SK-N-SH (cell line): ENCODE measurements at regions not wholly inside any gene's neighbourhood (a gene's known extent, or its start where the extent isn't known, plus 50 kb on each side); places are given as distances from the start of the nearest gene placed in this dataset.

Experiments
- CTCF ChIA-PET: fragments of 300-600, 350-600 bp; formaldehyde crosslinking; extraction: SDS; loops from one replicate; lab custom pipeline; 2021; lab: Yijun Ruan, JAX
- POLR2A ChIA-PET: fragments of 350-600 bp; sonication (Branson Sonifier 250); formaldehyde crosslinking; extraction: SDS; loops from one replicate; lab custom pipeline; 2020; ENCODE audit warnings: antibody characterized with exemption, inconsistent platforms; lab: Yijun Ruan, JAX
- DNase-seq: peaks from one replicate; pipeline ENCODE4 v3.0.0; 2012
- H2AFZ ChIP-seq: fragments of 200-600 bp; sonication (generic); 2 replicates; pipeline ENCODE4 v1.8.1; 2016; ENCODE audit warnings: antibody characterized with exemption, mild to moderate bottlenecking, low read depth
- H3F3A ChIP-seq: fragments of 200-600 bp; sonication (generic); replicated peaks from 2 replicates; pipeline ENCODE3; 2016; ENCODE audit warnings: antibody characterized with exemption, mild to moderate bottlenecking; ENCODE audit not compliant: insufficient read depth
- H3K27ac ChIP-seq, 2 experiments: fragments of 200-500 bp in 1 of 2; fragments of 200-600 bp in 1 of 2; sonication (Bioruptor generic) in 1 of 2; sonication (generic), shearing (Covaris generic) in 1 of 2; 2 replicates each; pipeline versions ENCODE4 v1.5.1 to v1.6.1; 2014 to 2016; ENCODE audit warnings: low read depth in 2 of 2, inconsistent platforms in 1 of 2, low read length in 1 of 2, mild to moderate bottlenecking in 1 of 2, mixed read lengths in 1 of 2
- H3K27me3 ChIP-seq: fragments of 200-600 bp; sonication (generic), shearing (Covaris generic); 2 replicates; pipeline ENCODE4 v1.6.1; 2016; ENCODE audit warnings: mixed run types; ENCODE audit not compliant: insufficient read depth
- H3K36me3 ChIP-seq, 2 experiments: fragments of 200-500 bp in 1 of 2; fragments of 200-600 bp in 1 of 2; sonication (Bioruptor generic) in 1 of 2; sonication (generic) in 1 of 2; replicated peaks in 1 of 2; 2 replicates each; pipeline versions ENCODE3 to v1.5.1; 2014 to 2016; ENCODE audit warnings: low read length in 1 of 2, mild to moderate bottlenecking in 1 of 2; ENCODE audit not compliant: insufficient read depth in 2 of 2, control insufficient read depth in 1 of 2
- H3K4me1 ChIP-seq, 2 experiments: fragments of 200-500 bp in 1 of 2; fragments of 200-600 bp in 1 of 2; sonication (Bioruptor generic) in 1 of 2; sonication (generic), shearing (Covaris generic) in 1 of 2; 2 replicates each; pipeline versions ENCODE4 v1.5.1 to v1.6.1; 2014 to 2016; ENCODE audit warnings: low read depth in 1 of 2, low read length in 1 of 2, mixed run types in 1 of 2; ENCODE audit not compliant: insufficient read depth in 2 of 2, control insufficient read depth in 1 of 2
- H3K4me2 ChIP-seq: fragments of 200-600 bp; sonication (generic), shearing (Covaris generic); 2 replicates; pipeline ENCODE4 v1.6.1; 2017; ENCODE audit warnings: mixed run types
- H3K4me3 ChIP-seq, 2 experiments: fragments of 200-500 bp in 1 of 2; fragments of 200-600 bp in 1 of 2; sonication (Bioruptor generic) in 1 of 2; sonication (generic), shearing (Covaris generic) in 1 of 2; 2 replicates each; pipeline versions ENCODE4 v1.5.1 to v1.8.1; 2014 to 2016; ENCODE audit warnings: low read depth in 2 of 2, inconsistent platforms in 1 of 2, low read length in 1 of 2, mild to moderate bottlenecking in 1 of 2, mixed read lengths in 1 of 2, moderate library complexity in 1 of 2
- H3K79me2 ChIP-seq: fragments of 200-600 bp; sonication (generic); 2 replicates; pipeline ENCODE4 v1.8.1; 2017; ENCODE audit warnings: mild to moderate bottlenecking; ENCODE audit not compliant: insufficient read depth
- H3K9ac ChIP-seq: fragments of 200-600 bp; sonication (generic); 2 replicates; pipeline ENCODE4 v1.6.1; 2017; ENCODE audit warnings: mixed run types
- H3K9me2 ChIP-seq: fragments of 200-600 bp; sonication (generic); 2 replicates; pipeline ENCODE4 v1.6.1; 2017; ENCODE audit warnings: mixed run types
- H3K9me3 ChIP-seq: fragments of 200-600 bp; sonication (generic); 2 replicates; pipeline ENCODE4 v1.6.1; 2017; ENCODE audit warnings: mixed run types, mild to moderate bottlenecking, moderate library complexity
- H4K20me1 ChIP-seq: fragments of 200-600 bp; sonication (generic); 2 replicates; pipeline ENCODE4 v1.6.1; 2017; ENCODE audit warnings: mild to moderate bottlenecking, mixed run types; ENCODE audit not compliant: insufficient read depth
- ELF1 ChIP-seq: IDR thresholded peaks from 2 replicates; pipeline ENCODE4 v1.4.0; 2012
- EP300 ChIP-seq, 2 experiments: IDR thresholded peaks; 2 replicates each; pipeline versions ENCODE4 v1.4.0 to v1.6.1; 2012; ENCODE audit warnings: borderline replicate concordance in 1 of 2, low read depth in 1 of 2, low read length in 1 of 2
- FOXJ3 ChIP-seq: sonication (generic); formaldehyde crosslinking; IDR thresholded peaks from 2 replicates; pipeline ENCODE4 v1.5.1; 2020; ENCODE audit warnings: mild to moderate bottlenecking, missing genetic modification reagents
- GABPA ChIP-seq: IDR thresholded peaks from 2 replicates; pipeline ENCODE4 v1.4.0; 2012; ENCODE audit warnings: low read depth, mild to moderate bottlenecking
- GATA2 ChIP-seq: sonication (generic); formaldehyde crosslinking; IDR thresholded peaks from 2 replicates; pipeline ENCODE4 v1.5.0; 2020; ENCODE audit warnings: mild to moderate bottlenecking, missing genetic modification reagents
- JUND ChIP-seq: IDR thresholded peaks from 2 replicates; pipeline ENCODE4 v1.4.0; 2012
- RAD21 ChIP-seq: IDR thresholded peaks from 2 replicates; pipeline ENCODE4 v1.6.1; 2012; ENCODE audit warnings: mild to moderate bottlenecking, low read length
- TCF12 ChIP-seq: IDR thresholded peaks from 2 replicates; pipeline ENCODE4 v1.4.0; 2012
- WGBS: methylation state at CpG from one replicate; pipeline ENCODE4 v1.1.6; 2017; ENCODE audit warnings: low lambda C conversion rate; 5-methylcytosine and 5-hydroxymethylcytosine counted together
- TF ChIP-seq, protein P1 (sequence below): IDR thresholded peaks from 2 replicates; pipeline ENCODE4 v1.4.0; 2012; ENCODE audit warnings: low read depth
- TF ChIP-seq, protein P2 (sequence below): fragments of 200-600 bp; sonication (generic); IDR thresholded peaks from 2 replicates; pipeline ENCODE4 v1.6.1; 2017; ENCODE audit warnings: antibody characterized with exemption, mild to moderate bottlenecking, moderate library complexity
- TF ChIP-seq, protein P3 (sequence below): fragments of 150-350 bp; IDR thresholded peaks from 2 replicates; pipeline ENCODE4 v1.6.1; 2016; ENCODE audit warnings: mild to moderate bottlenecking, low read depth, low read length
- TF ChIP-seq, protein P4 (sequence below): IDR thresholded peaks from 2 replicates; pipeline ENCODE4 v1.4.0; 2012; ENCODE audit warnings: low read depth, borderline replicate concordance
- TF ChIP-seq, protein P5 (sequence below): fragments of 150-350 bp; IDR thresholded peaks from 2 replicates; pipeline ENCODE4 v1.6.1; 2017; ENCODE audit warnings: antibody characterized with exemption, low read length, low read depth, borderline replicate concordance

DNA sequence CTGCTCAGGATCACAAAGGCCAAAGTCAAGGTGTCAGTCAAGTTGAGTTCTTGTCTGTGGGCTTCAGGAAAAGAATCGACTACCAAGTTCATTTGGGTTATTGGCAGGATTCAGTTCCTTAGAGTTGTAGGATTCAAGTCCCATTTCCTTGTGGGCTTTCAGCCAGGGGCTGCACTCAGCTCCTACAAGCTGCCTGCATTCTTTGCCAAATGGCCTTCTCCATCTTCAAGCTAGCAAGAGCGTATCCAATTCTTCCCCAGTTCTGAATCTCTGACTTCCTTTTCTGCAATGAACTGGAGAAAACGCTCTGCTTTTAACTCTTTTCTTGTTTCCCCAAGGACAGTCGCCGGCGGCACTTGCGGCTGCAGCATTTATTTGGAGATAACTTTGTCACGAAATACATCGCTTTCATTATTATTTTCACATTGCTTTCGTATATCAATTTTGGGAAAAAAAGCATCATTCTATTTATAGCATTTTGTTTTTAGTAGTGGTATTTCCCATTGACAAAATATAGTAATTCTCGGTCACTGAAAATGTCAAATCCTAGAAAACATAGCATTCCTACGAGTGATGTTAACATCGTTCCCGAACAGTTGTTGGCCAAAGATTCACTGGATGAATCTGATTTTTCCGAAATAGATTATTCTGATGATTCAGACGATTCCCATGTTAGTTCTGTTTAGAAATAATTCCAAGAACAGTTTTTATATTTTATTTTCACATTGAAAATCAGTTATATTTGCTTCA, 59.6 kb upstream of the SERPINE2 start:
- no peaks in the 10 kb centered on the region for H4K20me1 ChIP-seq
- no peak overlapping the region for H3K4me2 ChIP-seq
- no peak overlapping the region for H2AFZ ChIP-seq
- no peaks in the 10 kb centered on the region for H3K9me2 ChIP-seq
- H3K27me3 ChIP-seq = no peaks in the 10 kb centered on the region
- no peak for DNase-seq
- H3K9me3 ChIP-seq = no peaks in the 10 kb centered on the region
- CTCF ChIA-PET = no interaction called here
- H3K4me3 ChIP-seq = no peak overlapping the region
- H3F3A ChIP-seq = peaks cover 11% of the 10 kb centered on the region
- 81% methylated on average over 16 of the region's 16 CpGs for WGBS
- H3K79me2 ChIP-seq = no peaks in the 10 kb centered on the region
- TF ChIP-seq GATA2 (no peak), EP300 (IDR thresholded peaks at IDR 0.05; ENCODE audit: borderline replicate concordance in 1 of 2, low read depth in 1 of 2, low read length in 1 of 2) (no peak), JUND (no peak), ELF1 (no peak), TCF12 (no peak), GABPA (no peak), RAD21 (no peak), FOXJ3 (CRISPR knock-in tag) (no peak)
- TF ChIP-seq, protein P1, sequence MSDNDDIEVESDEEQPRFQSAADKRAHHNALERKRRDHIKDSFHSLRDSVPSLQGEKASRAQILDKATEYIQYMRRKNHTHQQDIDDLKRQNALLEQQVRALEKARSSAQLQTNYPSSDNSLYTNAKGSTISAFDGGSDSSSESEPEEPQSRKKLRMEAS = no peak
- TF ChIP-seq, protein P2, sequence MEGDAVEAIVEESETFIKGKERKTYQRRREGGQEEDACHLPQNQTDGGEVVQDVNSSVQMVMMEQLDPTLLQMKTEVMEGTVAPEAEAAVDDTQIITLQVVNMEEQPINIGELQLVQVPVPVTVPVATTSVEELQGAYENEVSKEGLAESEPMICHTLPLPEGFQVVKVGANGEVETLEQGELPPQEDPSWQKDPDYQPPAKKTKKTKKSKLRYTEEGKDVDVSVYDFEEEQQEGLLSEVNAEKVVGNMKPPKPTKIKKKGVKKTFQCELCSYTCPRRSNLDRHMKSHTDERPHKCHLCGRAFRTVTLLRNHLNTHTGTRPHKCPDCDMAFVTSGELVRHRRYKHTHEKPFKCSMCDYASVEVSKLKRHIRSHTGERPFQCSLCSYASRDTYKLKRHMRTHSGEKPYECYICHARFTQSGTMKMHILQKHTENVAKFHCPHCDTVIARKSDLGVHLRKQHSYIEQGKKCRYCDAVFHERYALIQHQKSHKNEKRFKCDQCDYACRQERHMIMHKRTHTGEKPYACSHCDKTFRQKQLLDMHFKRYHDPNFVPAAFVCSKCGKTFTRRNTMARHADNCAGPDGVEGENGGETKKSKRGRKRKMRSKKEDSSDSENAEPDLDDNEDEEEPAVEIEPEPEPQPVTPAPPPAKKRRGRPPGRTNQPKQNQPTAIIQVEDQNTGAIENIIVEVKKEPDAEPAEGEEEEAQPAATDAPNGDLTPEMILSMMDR = no peak
- TF ChIP-seq, protein P3, sequence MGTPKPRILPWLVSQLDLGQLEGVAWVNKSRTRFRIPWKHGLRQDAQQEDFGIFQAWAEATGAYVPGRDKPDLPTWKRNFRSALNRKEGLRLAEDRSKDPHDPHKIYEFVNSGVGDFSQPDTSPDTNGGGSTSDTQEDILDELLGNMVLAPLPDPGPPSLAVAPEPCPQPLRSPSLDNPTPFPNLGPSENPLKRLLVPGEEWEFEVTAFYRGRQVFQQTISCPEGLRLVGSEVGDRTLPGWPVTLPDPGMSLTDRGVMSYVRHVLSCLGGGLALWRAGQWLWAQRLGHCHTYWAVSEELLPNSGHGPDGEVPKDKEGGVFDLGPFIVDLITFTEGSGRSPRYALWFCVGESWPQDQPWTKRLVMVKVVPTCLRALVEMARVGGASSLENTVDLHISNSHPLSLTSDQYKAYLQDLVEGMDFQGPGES = no peak
- TF ChIP-seq, protein P4, sequence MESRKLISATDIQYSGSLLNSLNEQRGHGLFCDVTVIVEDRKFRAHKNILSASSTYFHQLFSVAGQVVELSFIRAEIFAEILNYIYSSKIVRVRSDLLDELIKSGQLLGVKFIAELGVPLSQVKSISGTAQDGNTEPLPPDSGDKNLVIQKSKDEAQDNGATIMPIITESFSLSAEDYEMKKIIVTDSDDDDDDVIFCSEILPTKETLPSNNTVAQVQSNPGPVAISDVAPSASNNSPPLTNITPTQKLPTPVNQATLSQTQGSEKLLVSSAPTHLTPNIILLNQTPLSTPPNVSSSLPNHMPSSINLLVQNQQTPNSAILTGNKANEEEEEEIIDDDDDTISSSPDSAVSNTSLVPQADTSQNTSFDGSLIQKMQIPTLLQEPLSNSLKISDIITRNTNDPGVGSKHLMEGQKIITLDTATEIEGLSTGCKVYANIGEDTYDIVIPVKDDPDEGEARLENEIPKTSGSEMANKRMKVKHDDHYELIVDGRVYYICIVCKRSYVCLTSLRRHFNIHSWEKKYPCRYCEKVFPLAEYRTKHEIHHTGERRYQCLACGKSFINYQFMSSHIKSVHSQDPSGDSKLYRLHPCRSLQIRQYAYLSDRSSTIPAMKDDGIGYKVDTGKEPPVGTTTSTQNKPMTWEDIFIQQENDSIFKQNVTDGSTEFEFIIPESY = no peak
- TF ChIP-seq, protein P5, sequence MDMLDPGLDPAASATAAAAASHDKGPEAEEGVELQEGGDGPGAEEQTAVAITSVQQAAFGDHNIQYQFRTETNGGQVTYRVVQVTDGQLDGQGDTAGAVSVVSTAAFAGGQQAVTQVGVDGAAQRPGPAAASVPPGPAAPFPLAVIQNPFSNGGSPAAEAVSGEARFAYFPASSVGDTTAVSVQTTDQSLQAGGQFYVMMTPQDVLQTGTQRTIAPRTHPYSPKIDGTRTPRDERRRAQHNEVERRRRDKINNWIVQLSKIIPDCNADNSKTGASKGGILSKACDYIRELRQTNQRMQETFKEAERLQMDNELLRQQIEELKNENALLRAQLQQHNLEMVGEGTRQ = no peak
- H3K9ac ChIP-seq = no peak overlapping the region
- H3K27ac ChIP-seq = no peak overlapping the region
- peaks cover 0 to 33% of the 10 kb centered on the region in 2 experiments; a peak in 1 of 4 replicates for H3K4me1 ChIP-seq
- POLR2A ChIA-PET = no interaction called here
- no peaks in the 10 kb centered on the region for H3K36me3 ChIP-seq
